GM21723 (cell line): ENCODE measurements at regions not wholly inside any gene's neighbourhood (a gene's known extent, or its start where the extent isn't known, plus 50 kb on each side); places are given as distances from the start of the nearest gene placed in this dataset.
"Not testable (repeated sequence)": the region's sequence is repeated elsewhere in the genome, so short reads cannot be mapped to it uniquely, and the experiment has no call there.

Experiments used
- ATAC-seq: cut with Tn5 transposase; IDR thresholded peaks from one replicate; pipeline ENCODE4 v1.9.1; 2021; ENCODE audit warnings: mild to moderate bottlenecking, moderate library complexity; ENCODE audit not compliant: unreplicated experiment

DNA sequence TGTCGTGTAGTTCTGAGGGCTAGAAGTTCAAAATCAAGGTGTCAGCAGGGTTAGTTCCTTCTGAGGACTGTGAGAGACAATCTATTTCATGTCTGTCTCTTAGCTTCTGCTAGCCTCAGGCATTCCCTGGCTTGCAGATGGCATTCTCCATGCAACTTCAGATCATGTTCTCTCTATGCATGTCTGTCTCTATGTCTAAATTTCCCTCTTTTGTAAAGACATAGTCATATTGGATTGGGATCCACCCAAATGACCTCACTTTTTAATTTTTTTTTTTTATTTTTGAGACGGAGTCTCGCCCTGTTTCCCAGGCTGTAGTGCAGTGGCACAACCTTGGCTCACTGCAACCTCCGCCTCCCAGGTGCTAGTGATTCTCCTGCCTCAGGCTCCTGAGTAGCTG, 104.6 kb downstream of the RAP2B start:
- no peak for ATAC-seq

DNA sequence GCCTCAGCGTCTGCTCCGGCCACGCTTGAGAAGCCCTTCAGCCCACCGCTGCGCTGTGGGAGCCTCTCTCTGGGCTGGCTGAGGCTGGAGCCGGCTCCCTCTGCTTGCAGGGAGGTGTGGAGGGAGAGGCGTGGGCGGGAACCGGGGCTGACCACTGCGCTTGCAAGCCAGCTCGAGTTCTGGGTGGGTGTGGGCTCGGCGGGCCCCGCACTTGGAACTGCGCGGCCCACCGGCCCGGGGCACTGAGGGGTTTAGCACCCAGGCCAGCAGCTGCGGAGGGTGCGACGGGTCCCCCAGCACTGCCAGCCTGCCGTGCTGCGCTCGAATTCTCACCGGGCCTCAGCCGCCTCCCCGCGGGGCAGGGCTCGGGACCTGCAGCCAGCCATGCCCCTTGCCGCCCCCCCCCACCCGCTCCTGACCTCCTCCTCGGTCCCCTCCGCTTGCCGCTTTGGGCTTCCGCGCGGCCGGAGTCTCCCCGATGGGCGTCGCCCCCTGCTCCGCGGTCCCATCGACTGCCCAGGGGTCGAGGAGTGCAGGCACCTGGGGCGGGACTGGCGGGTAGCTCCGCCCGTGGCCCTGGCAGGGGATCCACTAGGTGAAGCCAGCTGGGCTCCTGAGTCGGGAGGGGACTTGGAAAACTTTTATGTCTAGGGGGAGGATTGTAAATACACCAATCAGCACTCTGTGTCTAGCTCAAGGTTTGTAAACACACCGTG, 106.7 kb downstream of the RAP2B start:
- no peak for ATAC-seq

DNA sequence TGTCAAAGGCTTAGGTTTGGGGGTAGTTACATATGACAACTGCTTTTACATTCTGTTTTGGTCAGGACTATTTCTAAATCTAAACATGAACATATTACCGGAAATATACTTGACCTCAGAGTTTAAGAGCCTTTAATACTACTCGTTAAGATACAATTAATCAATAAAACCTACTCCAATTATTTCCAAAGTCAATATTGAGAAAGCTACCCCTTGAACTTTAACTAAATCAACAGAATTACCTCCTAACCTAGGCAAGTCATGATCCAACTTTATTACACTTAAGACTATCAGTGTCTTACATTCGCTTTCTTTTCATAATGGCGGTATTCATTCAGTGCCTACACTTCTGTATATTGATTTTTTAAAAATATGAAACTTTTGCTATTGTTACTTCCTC, 107.7 kb downstream of the RAP2B start:
- ATAC-seq, result no peak

DNA sequence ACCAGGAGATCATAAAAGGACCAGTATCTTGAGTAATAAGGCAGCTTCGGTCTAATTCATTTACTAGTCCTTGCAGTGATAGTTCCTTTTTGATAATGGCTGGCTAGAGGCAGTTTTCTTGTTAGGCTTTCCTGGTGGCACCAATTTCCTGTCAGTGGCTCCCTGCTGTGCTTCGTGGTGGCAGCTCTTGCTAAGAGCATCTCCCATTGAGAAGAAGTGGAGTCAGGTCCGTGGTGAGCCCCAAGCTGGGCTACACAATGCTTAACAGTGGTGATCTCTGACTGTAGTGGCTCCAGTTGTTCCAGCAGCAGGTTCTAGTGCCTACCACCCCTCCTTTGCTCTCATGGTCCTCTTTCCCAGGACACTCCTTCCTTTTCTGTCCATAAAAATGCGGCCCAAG, 111.2 kb downstream of the RAP2B start:
- no peak for ATAC-seq

DNA sequence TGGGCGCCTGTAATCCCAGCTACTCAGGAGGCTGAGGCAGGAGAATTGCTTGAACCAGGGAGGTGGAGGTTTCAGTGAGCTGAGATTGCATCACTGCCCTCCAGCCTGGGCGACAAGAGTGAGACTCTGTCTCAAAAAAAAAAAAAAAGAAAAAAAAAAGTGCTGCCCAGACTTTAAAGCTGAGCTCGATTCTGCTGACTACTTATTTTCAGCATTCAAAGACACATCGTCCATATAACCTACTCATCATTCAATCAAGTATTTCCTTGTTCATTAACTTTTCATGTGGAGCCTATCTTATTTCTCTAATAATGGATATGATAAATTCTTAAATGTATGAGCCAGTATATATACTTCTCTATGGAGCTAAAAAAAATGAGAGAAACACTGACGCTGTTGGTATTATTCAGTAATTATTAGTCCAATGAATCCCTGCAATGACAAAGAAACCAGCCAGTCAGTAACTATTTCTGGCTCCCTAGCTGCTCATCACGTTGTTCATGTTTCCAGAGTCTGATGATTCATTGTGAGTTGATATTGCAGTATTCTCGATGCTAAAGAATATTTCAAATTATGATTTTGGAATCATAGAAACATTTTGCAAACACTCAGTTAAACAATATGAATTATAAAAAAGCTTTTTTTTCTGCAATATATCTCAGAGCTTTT, 111.9 kb downstream of the RAP2B start:
- no peak for ATAC-seq

DNA sequence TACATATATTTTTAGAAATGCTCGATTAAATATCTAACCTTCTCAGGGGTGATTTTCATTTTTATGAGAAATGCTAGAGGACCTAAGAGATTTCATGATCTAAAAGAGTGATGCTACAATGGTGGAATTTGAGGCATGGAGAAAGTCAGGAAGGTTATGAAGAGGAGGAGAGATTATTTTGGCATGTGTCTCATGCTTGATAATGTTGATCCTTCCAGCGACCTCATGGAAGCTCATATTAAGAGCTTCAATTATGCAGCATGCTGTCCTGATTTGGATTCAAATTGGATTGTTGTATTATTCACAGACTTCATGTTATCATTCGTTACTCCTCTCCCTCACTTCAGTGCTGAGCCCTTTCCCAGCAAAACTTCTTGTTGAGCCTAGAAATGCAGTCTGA, 112.5 kb downstream of the RAP2B start:
- ATAC-seq, result no peak

DNA sequence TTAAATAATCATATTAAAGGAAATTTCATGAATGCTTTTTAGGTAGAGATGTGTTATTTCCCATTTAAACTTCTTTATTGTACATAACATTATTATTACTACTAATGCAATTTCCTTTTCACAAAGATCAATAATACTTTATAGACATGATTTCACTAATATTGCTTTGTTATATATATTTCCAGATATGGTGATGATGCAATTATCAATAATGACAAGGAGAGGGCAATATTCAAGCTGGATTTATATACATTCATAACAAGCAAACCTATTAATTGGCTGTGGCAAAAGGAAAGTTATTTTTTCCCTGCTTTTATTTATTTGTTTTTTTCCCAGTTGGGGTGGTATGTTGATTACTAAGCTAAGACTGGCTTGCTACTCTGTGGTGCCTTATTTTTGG, 113.5 kb downstream of the RAP2B start:
- no peak for ATAC-seq

DNA sequence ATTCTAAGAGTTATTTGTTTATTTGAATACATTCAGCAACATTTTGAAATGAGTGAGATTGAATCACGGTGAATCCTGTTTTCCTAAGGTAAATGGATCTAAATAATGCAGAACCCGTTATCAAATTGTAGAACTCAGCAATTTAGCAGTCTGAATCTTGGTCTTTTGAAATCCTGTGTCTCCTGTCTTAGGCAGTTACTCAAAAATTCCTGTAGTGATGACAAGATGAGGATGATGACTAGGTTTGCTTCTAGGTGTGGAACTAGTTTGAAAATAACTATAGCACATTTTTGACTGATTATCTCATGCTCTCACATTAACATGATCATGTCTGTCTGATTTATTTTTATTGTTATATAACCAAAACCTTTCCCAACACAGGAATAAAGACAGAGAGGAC, 115.0 kb downstream of the RAP2B start:
- ATAC-seq, result no peak

DNA sequence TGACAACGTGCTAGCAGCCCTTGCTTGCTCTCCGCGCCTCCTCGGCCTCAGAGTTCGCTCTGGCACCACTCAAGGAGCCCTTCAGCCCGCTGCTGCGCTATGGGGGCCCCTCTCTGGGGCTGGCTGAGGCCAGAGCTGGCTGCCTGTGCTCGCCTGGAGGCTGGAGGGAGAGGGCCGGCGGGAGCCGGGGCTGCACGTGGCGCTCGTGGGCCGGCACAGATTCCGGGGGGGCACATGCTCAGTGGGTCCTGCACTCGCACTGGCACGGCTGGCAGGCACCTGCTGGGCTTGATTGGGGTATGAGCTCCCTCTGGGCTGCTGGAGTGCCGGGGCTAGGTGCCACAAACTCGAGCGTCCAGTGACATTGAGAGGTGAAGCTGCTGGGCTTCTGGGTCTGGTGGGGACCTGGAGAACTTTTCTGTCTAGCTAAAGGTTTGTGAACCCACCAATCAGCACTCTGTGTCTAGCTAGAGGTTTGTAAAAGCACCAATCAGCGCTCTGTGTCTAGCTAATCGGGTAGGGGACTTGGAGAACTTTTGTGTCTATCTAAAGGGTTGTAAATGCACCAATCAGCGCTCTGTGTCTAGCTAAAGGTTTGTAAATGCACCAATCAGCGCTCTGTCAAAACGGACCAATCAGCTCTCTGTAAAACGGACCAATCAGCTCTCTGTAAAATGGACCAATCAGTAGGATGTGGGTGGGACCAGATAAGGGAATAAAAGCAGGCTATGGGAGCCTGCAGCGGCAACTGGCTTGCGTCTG, 119.4 kb downstream of the RAP2B start:
- not testable (repeated sequence) for ATAC-seq

DNA sequence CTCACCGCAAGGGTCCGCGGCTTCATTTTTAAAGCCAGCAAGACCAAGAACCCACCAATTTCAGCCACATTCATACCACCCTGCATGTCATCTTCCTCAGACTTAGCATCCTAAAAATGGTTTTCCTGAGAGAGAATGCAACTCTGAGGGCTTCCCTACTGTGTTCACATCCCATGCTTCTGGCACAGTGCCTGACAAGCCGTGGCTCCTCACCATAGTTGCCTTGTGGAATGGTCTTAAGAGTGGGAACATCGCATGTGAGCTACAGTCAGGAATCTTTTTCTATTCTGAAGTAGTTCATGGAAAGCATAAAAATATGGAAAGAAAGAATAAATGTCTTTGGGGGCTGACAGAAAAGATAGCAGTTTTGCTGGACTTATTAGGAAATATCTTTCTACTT, 120.3 kb downstream of the RAP2B start:
- no peak for ATAC-seq

DNA sequence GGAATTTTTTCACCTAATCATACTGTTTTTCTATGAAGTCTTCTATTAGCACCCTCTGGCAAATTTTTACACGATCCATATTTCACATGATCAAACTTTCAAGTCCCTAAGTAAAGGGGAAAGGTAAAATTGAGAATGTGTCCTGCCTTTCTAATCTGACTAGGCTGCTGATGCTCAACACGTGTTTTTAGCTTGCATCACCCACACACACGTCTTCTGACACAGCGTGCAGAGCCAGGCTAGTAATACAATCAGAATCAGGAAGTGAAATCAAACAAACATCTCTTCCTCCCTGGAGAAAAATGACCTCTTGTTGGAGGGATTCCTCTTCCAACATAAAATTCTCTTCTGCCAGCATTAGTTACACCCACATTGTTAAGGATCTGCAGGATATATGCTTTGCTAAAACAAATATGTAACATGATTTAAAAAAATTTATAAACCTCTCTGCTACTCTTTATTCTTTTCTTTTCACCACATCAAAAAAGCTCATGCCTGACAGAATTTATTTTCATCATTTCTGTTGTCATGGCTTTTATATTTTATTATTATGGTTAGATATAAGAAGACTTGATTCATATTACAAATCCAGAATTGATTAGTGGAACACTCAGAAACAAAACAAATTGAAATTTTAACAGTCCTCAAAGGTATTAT, 122.4 kb downstream of the RAP2B start:
- no peak for ATAC-seq

DNA sequence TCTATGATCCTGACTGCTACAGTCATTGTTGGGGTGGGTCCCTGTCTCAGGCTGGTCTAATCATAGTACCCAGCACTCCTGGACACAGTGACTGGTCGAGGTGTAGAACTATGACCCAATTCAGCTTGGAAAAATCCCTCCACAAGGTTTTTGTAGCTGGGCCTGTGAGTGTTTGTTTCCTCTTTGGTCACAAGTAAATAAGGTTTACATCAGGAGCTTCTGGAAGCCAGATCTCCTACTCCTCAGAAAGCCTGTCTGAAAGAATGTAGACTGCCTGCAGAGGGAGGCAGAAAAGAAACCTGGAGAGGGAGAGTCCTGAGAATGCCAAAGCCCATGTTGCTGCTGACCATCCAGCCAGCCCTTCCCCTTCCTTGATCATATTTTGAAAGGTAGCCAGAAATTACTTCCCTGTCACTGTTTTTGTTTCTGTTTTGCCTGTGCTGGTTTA, 123.2 kb downstream of the RAP2B start:
- no peak for ATAC-seq

DNA sequence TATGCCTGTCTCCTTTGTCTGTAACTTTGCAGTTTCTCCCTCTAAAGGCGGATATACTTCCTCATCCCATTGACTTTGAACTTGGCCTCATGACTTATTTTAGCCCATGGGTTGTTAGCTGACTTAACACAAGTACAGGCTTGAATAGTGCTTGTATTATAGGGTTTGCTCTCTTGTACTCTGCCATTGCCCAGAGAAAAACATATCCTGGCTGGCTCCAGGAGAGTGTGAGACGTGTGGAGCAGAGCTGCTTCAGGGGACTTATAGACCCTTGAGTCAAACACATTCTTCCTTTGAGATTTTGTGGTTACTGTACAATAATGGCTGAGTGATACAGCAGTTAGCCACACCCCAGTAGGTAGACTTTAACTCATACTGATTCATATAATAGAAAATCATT, 124.0 kb downstream of the RAP2B start:
- ATAC-seq, result no peak

DNA sequence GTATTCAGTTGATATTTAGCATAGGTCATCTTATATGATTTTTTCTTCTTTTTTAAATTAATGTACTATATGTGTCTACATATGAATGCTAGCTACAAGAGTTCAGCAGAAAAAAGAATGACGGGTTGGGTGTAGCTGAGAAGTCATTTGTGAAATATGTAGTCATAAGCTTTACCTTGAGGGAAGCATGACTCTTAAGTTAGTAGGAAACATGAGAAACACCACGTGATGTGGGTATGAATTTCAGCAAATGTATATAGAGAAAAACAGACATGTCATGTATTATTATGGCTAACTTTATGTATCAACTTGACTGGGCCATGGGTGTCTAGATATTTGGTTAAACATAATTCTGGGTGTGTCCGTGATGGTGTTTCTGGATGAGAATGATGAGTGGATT, 125.0 kb downstream of the RAP2B start:
- ATAC-seq, result no peak

DNA sequence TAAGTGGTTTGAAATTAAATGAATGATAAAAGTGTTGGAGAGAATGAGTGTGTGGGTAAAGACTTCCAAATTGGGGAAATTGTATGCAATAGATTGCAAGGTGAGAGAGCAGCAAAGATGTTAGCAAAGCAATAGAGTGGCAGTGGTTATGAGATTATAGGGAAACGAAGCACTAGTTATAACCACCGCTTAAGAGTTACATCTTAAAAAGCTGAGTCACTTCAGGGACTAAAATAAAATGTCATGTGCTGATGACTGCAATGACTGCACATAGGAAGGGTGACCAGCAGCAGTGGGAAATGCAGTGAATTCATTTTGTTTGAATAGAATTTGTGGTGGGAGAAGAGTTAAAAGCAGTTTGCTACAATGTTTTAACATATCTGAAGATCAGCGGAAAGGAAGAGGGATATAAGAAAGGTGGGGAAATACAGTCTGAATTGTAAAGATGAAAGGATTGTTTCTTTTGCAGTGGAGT, 127.3 kb downstream of the RAP2B start:
- ATAC-seq, result no peak

DNA sequence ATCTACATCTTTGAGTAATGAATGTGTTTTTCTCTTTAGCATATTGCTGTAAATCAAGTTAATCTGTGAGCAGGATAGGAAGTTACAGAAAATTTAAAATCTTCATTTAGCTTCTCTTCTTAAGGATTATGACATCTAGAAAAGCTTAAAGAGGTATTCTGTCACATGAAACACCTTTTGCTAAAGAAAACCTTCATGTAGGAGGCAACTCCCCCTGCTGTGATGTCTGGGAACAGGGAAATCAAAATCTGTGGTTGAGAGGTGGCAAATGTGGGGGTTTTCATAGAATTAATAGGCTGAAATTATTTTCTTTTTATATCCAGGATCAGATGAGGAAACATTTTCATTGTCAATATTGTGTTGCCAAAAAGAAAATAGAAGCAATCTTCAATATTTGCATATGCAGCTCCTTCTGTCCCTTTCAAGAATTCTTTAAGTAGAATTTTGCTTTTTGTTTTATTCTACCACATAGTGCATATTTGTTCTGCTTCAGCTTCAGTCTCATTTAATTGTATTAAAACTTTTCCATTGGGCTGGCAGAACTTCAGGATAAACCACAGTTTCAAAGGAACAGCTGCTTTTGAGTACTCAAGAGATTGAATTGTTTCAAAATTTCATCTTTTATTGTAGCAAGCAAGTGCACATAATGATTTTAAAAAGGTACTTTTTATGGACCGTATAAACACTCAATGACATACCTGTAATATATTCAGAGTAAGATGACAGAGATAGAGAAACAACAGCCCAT, 128.4 kb downstream of the RAP2B start:
- no peak for ATAC-seq

DNA sequence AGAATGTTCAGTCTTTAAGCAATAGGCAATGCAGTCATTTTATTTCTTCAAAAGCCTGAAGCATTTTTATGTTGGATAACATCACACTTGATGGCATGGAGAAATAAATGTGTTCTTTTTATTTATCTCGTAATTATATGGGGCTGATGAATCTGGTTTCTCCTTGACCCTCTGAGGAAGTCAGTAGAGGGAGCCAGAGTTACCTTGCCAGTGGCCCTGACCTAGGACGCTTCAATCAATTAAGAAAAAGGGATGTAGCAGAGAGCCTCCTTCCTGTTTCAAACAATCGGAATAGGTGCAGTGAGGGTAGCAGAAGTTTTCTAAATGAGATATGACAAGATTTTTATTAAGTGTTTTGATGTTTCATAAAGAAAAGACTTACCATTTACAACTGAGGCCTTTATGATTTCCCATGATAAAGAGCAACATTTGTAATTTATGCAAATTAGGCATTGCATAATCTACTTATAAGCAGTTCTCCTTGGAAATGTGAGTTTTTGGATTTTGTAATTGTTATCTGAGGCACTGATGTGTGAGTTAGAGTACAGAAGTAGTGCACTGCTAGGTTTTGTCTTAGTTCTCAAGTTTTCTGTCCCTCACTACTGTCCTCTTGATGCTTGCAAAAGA, 129.1 kb downstream of the RAP2B start:
- ATAC-seq, result no peak

DNA sequence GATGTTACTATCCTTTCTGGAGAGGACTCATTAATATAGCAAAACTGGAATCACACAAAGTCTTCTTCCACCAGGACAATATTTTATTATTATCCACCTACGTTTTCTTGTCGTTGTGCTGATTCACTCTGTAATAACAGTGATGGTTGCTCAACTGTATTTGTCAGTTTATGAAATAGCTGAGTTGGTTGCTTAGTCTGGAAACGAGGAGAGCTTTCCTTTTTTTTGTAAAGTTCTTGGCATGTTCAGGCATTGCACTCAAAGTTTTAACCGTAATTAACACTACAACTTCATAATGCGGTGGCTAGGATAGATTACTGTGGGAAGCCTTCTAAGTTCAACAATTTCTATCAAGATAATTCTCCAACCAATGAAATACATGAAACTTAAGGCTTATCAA, 131.2 kb downstream of the RAP2B start:
- ATAC-seq, result no peak

DNA sequence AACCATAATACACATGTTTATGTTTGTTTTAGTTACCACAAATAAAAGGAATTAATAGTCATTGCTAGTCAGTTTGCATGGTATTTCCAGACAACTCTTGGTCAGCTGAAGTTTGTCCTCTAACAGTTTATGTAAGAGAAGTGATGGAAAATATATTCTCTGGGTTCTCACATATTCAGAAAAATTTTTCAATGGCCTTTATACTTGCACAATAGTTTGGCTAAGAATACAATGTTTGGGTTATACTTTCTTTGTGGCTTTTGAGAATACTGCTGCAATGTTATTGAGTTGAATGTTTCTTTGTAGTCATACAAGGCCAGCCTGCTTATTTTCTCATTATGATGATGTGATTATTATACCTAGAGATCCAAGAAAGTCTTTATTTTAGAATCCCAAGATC, 133.9 kb downstream of the RAP2B start:
- no peak for ATAC-seq

DNA sequence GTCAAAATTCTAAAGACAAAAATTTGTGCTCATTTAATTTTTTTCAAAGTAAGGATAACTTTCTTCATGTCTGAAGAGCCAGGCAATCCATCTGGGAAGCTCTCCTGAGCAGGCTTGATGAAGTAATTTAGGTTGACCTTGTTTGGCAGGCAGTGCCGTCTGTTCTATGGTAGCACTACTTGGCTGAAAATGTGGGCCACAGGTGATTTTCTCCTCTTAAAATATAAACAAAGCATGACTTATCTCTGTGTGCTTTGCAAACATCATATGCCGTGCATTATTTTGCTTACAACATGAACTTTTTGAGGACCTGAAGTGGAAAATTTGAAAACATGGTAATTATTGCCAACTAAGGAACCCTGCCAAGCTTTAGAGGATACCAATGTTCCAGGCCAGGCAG, 143.2 kb downstream of the RAP2B start:
- no peak for ATAC-seq
